HCT116 (cell line): ENCODE measurements at regions not wholly inside any gene's neighbourhood (a gene's known extent, or its start where the extent isn't known, plus 50 kb on each side); places are given as distances from the start of the nearest gene placed in this dataset.

ENCODE experiments used
- ATAC-seq: fragments of 200-7000 bp; cut with Tn5 transposase; 2 replicates; pipeline ENCODE4 v1.9.1; 2020; ENCODE audit warnings: mild to moderate bottlenecking, moderate library complexity
- BruUV-seq: library from RNA; stranded (reverse); fragments of 400-500 nt; replicated peaks from 2 replicates; lab custom pipeline; 2021; lab: Mats Ljungman, UMichigan
- CTCF ChIA-PET: fragments of 300-600 bp; sonication (Branson Sonifier 250); formaldehyde crosslinking; loops from one replicate; lab custom pipeline; 2021; ENCODE audit warnings: antibody characterized with exemption; lab: Charles Lee
- POLR2A ChIA-PET: fragments of 300-600, 350-600 bp; sonication (Branson Sonifier 250); formaldehyde crosslinking; loops from one replicate; lab custom pipeline; 2021; ENCODE audit warnings: antibody characterized with exemption; lab: Charles Lee
- RAD21 ChIA-PET, 2 experiments: fragments of 300-600 bp; sonication (Branson Sonifier 250); formaldehyde crosslinking; loops; one replicate each; lab custom pipeline; 2023; ENCODE audit warnings: low total read pairs in 2 of 2; ENCODE audit not compliant: uncharacterized antibody in 2 of 2, unreplicated experiment in 2 of 2, low non-redundant PET in 1 of 2; lab: Charles Lee
- DNase-seq: peaks from one replicate; pipeline ENCODE4 v3.0.0-alpha.2; 2010; ENCODE audit warnings: low read depth, low spot score
- H2AFZ ChIP-seq: fragments of 200-600 bp; shearing (Covaris generic), sonication (generic); 2 replicates; pipeline ENCODE4 v1.6.1; 2017; ENCODE audit warnings: low read depth, mixed run types, mixed read lengths, antibody characterized with exemption, low read length; ENCODE audit not compliant: poor library complexity, severe bottlenecking
- H3K27ac ChIP-seq: 2 replicates; pipeline ENCODE4 v1.5.1; 2012; ENCODE audit warnings: low read depth, low read length
- H3K27me3 ChIP-seq: fragments of 200-600 bp; sonication (generic); 2 replicates; pipeline ENCODE4 v1.6.1; 2016; ENCODE audit warnings: mixed run types, low read length, mixed read lengths; ENCODE audit not compliant: insufficient read depth
- H3K36me3 ChIP-seq, 2 experiments: fragments of 200-500 bp in 1 of 2; fragments of 200-600 bp in 1 of 2; sonication (Bioruptor generic) in 1 of 2; sonication (generic) in 1 of 2; 2 replicates each; pipeline versions ENCODE4 v1.5.1 to v1.6.1; 2014 to 2016; ENCODE audit warnings: low read length in 2 of 2, inconsistent platforms in 1 of 2, mixed read lengths in 1 of 2, mixed run types in 1 of 2; ENCODE audit not compliant: insufficient read depth in 2 of 2, control insufficient read depth in 1 of 2
- H3K4me1 ChIP-seq, 2 experiments: fragments of 200-600 bp in 1 of 2; sonication (generic) in 1 of 2; 2 replicates each; pipeline versions ENCODE4 v1.5.1 to v1.6.1; 2012 to 2017; ENCODE audit warnings: low read length in 2 of 2, inconsistent platforms in 1 of 2, mild to moderate bottlenecking in 1 of 2, mixed read lengths in 1 of 2, mixed run types in 1 of 2, moderate library complexity in 1 of 2; ENCODE audit not compliant: insufficient read depth in 2 of 2, control insufficient read depth in 1 of 2
- H3K4me2 ChIP-seq: fragments of 200-600 bp; sonication (generic); 2 replicates; pipeline ENCODE4 v1.6.1; 2017; ENCODE audit warnings: mixed run types, low read length, mixed read lengths
- H3K4me3 ChIP-seq, 2 experiments: fragments of 200-600 bp in 1 of 2; sonication (generic) in 1 of 2; replicated peaks in 1 of 2; 2 replicates each; pipeline ENCODE4 v1.5.1; 2011 to 2016; ENCODE audit warnings: low read length in 2 of 2, control low read depth in 1 of 2, low read depth in 1 of 2, mild to moderate bottlenecking in 1 of 2, mixed read lengths in 1 of 2, mixed run types in 1 of 2
- H3K79me2 ChIP-seq: fragments of 200-600 bp; sonication (generic); 2 replicates; pipeline ENCODE4 v1.6.1; 2017; ENCODE audit warnings: mild to moderate bottlenecking, mixed run types, low read length, moderate library complexity, mixed read lengths; ENCODE audit not compliant: insufficient read depth
- H3K9ac ChIP-seq: fragments of 200-600 bp; sonication (generic); 2 replicates; pipeline ENCODE4 v1.6.1; 2016; ENCODE audit warnings: low read length, mixed read lengths
- H3K9me2 ChIP-seq: fragments of 200-600 bp; sonication (generic), shearing (Covaris generic); 2 replicates; pipeline ENCODE4 v1.6.1; 2017; ENCODE audit warnings: mixed run types, mild to moderate bottlenecking, moderate library complexity; ENCODE audit not compliant: insufficient read depth
- H3K9me3 ChIP-seq, 2 experiments: fragments of 200-500 bp in 1 of 2; fragments of 200-600 bp in 1 of 2; sonication (Bioruptor generic) in 1 of 2; sonication (generic) in 1 of 2; 2 replicates each; pipeline ENCODE4 v1.6.1; 2014 to 2017; ENCODE audit warnings: low read length in 2 of 2, mixed read lengths in 2 of 2, inconsistent platforms in 1 of 2, low read depth in 1 of 2, mild to moderate bottlenecking in 1 of 2, mixed run types in 1 of 2, moderate library complexity in 1 of 2; ENCODE audit not compliant: control insufficient read depth in 1 of 2, insufficient read depth in 1 of 2
- H4K20me1 ChIP-seq: fragments of 200-600 bp; sonication (generic), shearing (Covaris generic); 2 replicates; pipeline ENCODE4 v1.6.1; 2017; ENCODE audit warnings: mixed run types, mild to moderate bottlenecking, moderate library complexity; ENCODE audit not compliant: insufficient read depth
- JUND ChIP-seq: IDR thresholded peaks from 2 replicates; pipeline ENCODE4 v1.6.1; 2012
- SRF ChIP-seq: IDR thresholded peaks from 2 replicates; pipeline ENCODE4 v1.6.1; 2012; ENCODE audit warnings: low read depth
- TCF7L2 ChIP-seq: IDR thresholded peaks from 2 replicates; pipeline ENCODE4 v1.7.0; 2011; ENCODE audit warnings: borderline replicate concordance, inconsistent platforms; ENCODE audit not compliant: insufficient read depth, insufficient read length; ENCODE audit errors: extremely low read depth
- YY1 ChIP-seq: IDR thresholded peaks from 2 replicates; pipeline ENCODE4 v1.6.1; 2011; ENCODE audit warnings: low read length, low read depth, moderate library complexity, mild to moderate bottlenecking; ENCODE audit not compliant: insufficient replicate concordance; ENCODE audit errors: extremely low read depth
- intact Hi-C: fragments of 100-400 bp; cut with micrococcal nuclease; formaldehyde crosslinking; loops from 2 replicates; pipeline ENCODE4 v1.10.0; 2022
- TF ChIP-seq, protein P1 (sequence below): IDR thresholded peaks from 2 replicates; pipeline ENCODE4 v1.6.1; 2012; ENCODE audit warnings: low read depth

DNA sequence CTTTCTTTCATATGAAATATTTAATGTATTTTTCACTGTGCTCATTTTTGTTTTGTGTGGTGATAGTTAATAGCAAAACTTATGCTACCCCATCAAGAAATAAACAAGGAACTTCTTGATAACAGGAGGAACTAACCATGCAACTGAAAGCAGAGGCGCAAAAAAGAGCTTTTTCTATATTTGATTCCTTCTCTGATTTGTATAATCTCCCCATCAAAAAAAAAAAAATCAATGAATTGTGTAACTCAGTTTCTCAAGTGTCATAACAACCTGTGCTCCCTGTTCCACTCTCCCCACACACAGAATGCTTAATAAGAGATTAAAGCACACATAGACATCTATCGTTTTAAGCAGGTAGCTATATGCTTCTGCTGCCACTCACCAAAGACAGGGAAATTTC is 67.3 kb upstream of the MED4 start:
- Histone ChIP-seq H3K27ac (no peak overlapping the region), H3K79me2 (no peaks in the 10 kb centered on the region), H3K9me2 (no peaks in the 10 kb centered on the region)
- intact Hi-C loops = no loop called here
- TF ChIP-seq, protein P1, sequence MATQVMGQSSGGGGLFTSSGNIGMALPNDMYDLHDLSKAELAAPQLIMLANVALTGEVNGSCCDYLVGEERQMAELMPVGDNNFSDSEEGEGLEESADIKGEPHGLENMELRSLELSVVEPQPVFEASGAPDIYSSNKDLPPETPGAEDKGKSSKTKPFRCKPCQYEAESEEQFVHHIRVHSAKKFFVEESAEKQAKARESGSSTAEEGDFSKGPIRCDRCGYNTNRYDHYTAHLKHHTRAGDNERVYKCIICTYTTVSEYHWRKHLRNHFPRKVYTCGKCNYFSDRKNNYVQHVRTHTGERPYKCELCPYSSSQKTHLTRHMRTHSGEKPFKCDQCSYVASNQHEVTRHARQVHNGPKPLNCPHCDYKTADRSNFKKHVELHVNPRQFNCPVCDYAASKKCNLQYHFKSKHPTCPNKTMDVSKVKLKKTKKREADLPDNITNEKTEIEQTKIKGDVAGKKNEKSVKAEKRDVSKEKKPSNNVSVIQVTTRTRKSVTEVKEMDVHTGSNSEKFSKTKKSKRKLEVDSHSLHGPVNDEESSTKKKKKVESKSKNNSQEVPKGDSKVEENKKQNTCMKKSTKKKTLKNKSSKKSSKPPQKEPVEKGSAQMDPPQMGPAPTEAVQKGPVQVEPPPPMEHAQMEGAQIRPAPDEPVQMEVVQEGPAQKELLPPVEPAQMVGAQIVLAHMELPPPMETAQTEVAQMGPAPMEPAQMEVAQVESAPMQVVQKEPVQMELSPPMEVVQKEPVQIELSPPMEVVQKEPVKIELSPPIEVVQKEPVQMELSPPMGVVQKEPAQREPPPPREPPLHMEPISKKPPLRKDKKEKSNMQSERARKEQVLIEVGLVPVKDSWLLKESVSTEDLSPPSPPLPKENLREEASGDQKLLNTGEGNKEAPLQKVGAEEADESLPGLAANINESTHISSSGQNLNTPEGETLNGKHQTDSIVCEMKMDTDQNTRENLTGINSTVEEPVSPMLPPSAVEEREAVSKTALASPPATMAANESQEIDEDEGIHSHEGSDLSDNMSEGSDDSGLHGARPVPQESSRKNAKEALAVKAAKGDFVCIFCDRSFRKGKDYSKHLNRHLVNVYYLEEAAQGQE = no peak
- TF ChIP-seq YY1 (no peak), SRF (no peak), JUND (no peak), TCF7L2 (no peak)
- TF ChIP-seq, all 23 proteins: peak for 0
- Histone ChIP-seq H3K4me3 (no peak overlapping the region), H4K20me1 (no peaks in the 10 kb centered on the region), H3K36me3 (no peaks in the 10 kb centered on the region), H3K9me3 (no peaks in the 10 kb centered on the region), H3K9ac (no peak overlapping the region), H3K4me1 (peaks cover 0 to 17% of the 10 kb centered on the region in 2 experiments; a peak in 2 of 4 replicates), H3K27me3 (no peaks in the 10 kb centered on the region), H2AFZ (no peak overlapping the region), H3K4me2 (no peak overlapping the region)
- ATAC-seq (no peak), DNase-seq (no peak)
- RAD21 ChIA-PET = no interaction called here
- BruUV-seq = no TSS peak
- POLR2A ChIA-PET = no interaction called here
- CTCF ChIA-PET = no interaction called here
